IMR-90 (cell line): ENCODE measurements at regions not wholly inside any gene's neighbourhood (a gene's known extent, or its start where the extent isn't known, plus 50 kb on each side); places are given as distances from the start of the nearest gene placed in this dataset.

Experiments
- CTCF ChIP-seq: conservative IDR thresholded peaks from 2 replicates; pipeline ENCODE4 v1.5.1; 2012; ENCODE audit warnings: mild to moderate bottlenecking, low read depth, low read length, improper control_type of control experiment
- MAZ ChIP-seq: IDR thresholded peaks from 2 replicates; pipeline ENCODE4 v1.6.1; 2012; ENCODE audit warnings: low read depth, mild to moderate bottlenecking, low read length, improper control_type of control experiment, moderate library complexity, borderline replicate concordance
- POLR2A ChIP-seq: IDR thresholded peaks from 2 replicates; pipeline ENCODE4 v1.6.1; 2012; ENCODE audit warnings: mild to moderate bottlenecking, low read depth, low read length
- RAD21 ChIP-seq: IDR thresholded peaks from 2 replicates; pipeline ENCODE4 v1.6.1; 2012; ENCODE audit warnings: low read length, improper control_type of control experiment
- SMC3 ChIP-seq: fragments of 150-350 bp; IDR thresholded peaks from 2 replicates; pipeline ENCODE4 v1.6.1; 2016; ENCODE audit warnings: low read depth, mild to moderate bottlenecking, antibody characterized with exemption, low read length, moderate library complexity

GRCh38 chr3:177899275-177900067 lies 636.8 kb upstream of the KCNMB2 start:
- TF ChIP-seq CTCF (no peak), SMC3 (no peak), POLR2A (no peak), MAZ (no peak), RAD21 (no peak)
